SK-N-SH treated with all-trans-retinoic acid at 6 μM for 48 hours (cell line): ENCODE measurements at regions not wholly inside any gene's neighbourhood (a gene's known extent, or its start where the extent isn't known, plus 50 kb on each side); places are given as distances from the start of the nearest gene placed in this dataset.

ENCODE experiments used
- ARNTL ChIP-seq: fragments of 450-650 bp; formaldehyde crosslinking; IDR thresholded peaks from 2 replicates; pipeline ENCODE4 v1.5.0; 2020; ENCODE audit warnings: low read depth, mild to moderate bottlenecking, moderate library complexity, borderline replicate concordance
- ISL1 ChIP-seq: fragments of 250-450 bp; sonication (Bioruptor Pico); IDR thresholded peaks from 2 replicates; pipeline ENCODE4 v2.1.2; 2022; ENCODE audit warnings: mild to moderate bottlenecking, moderate library complexity
- PPARA ChIP-seq: fragments of 250-450 bp; sonication (Bioruptor Pico); IDR thresholded peaks from 2 replicates; pipeline ENCODE4 v1.5.0; 2020; ENCODE audit warnings: mild to moderate bottlenecking, borderline replicate concordance
- RARB ChIP-seq: fragments of 250-450 bp; sonication (Bioruptor Pico); IDR thresholded peaks from 2 replicates; pipeline ENCODE4 v1.8.0; 2021; ENCODE audit warnings: mild to moderate bottlenecking, moderate library complexity
- ZFP30 ChIP-seq: fragments of 450-650 bp; formaldehyde crosslinking; IDR thresholded peaks from 2 replicates; pipeline ENCODE4 v1.5.0; 2022; ENCODE audit warnings: mild to moderate bottlenecking, moderate library complexity
- TF ChIP-seq, protein P1 (sequence below): fragments of 250-450 bp; sonication (Bioruptor Pico); IDR thresholded peaks from 2 replicates; pipeline ENCODE4 v1.8.0; 2020; ENCODE audit warnings: mild to moderate bottlenecking, moderate library complexity, borderline replicate concordance
- TF ChIP-seq, protein P2 (sequence below): fragments of 250-450 bp; sonication (Bioruptor Pico); IDR thresholded peaks from 2 replicates; pipeline ENCODE4 v1.8.0; 2021; ENCODE audit warnings: low read depth, mild to moderate bottlenecking, moderate library complexity, borderline replicate concordance
- TF ChIP-seq, protein P3 (sequence below): fragments of 250-450 bp; sonication (Bioruptor Pico); IDR thresholded peaks from 2 replicates; pipeline ENCODE4 v1.5.0; 2020; ENCODE audit warnings: mild to moderate bottlenecking, moderate library complexity
- TF ChIP-seq, protein P4 (sequence below): fragments of 250-450 bp; sonication (Bioruptor Pico); IDR thresholded peaks from 2 replicates; pipeline ENCODE4 v1.5.1; 2020; ENCODE audit warnings: low read depth, mild to moderate bottlenecking, moderate library complexity
- TF ChIP-seq, protein P5 (sequence below): fragments of 250-450 bp; sonication (Bioruptor Pico); IDR thresholded peaks from 2 replicates; pipeline ENCODE4 v1.5.1; 2021; ENCODE audit warnings: mild to moderate bottlenecking, moderate library complexity

DNA sequence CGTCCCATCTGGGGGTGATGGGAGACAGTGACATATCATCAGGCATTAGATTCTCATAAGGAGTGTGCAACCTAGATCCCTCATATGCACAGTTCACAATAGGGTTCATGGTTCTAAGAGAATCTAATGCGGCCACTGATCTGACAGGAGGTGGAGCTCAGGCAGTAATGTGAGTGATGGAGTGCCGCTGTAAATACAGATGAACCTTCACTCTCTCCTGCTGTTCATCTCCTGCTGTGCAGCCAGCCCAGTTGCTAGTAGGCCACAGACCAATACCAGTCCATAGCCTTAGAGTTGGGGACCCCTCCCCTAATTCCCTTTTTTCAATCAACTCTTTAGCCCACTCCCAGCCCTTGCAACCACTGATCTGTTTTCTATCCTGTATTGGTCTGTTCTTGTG is 581.1 kb upstream of the AUTS2 start:
- TF ChIP-seq RARB (CRISPR knock-in tag): no peak
- TF ChIP-seq, protein P1, sequence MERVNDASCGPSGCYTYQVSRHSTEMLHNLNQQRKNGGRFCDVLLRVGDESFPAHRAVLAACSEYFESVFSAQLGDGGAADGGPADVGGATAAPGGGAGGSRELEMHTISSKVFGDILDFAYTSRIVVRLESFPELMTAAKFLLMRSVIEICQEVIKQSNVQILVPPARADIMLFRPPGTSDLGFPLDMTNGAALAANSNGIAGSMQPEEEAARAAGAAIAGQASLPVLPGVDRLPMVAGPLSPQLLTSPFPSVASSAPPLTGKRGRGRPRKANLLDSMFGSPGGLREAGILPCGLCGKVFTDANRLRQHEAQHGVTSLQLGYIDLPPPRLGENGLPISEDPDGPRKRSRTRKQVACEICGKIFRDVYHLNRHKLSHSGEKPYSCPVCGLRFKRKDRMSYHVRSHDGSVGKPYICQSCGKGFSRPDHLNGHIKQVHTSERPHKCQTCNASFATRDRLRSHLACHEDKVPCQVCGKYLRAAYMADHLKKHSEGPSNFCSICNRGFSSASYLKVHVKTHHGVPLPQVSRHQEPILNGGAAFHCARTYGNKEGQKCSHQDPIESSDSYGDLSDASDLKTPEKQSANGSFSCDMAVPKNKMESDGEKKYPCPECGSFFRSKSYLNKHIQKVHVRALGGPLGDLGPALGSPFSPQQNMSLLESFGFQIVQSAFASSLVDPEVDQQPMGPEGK: no peak
- no peak for TF ChIP-seq ARNTL (CRISPR knock-in tag)
- TF ChIP-seq, protein P2, sequence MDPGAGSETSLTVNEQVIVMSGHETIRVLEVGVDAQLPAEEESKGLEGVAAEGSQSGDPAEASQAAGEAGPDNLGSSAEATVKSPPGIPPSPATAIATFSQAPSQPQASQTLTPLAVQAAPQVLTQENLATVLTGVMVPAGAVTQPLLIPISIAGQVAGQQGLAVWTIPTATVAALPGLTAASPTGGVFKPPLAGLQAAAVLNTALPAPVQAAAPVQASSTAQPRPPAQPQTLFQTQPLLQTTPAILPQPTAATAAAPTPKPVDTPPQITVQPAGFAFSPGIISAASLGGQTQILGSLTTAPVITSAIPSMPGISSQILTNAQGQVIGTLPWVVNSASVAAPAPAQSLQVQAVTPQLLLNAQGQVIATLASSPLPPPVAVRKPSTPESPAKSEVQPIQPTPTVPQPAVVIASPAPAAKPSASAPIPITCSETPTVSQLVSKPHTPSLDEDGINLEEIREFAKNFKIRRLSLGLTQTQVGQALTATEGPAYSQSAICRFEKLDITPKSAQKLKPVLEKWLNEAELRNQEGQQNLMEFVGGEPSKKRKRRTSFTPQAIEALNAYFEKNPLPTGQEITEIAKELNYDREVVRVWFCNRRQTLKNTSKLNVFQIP: no peak
- TF ChIP-seq, protein P3, sequence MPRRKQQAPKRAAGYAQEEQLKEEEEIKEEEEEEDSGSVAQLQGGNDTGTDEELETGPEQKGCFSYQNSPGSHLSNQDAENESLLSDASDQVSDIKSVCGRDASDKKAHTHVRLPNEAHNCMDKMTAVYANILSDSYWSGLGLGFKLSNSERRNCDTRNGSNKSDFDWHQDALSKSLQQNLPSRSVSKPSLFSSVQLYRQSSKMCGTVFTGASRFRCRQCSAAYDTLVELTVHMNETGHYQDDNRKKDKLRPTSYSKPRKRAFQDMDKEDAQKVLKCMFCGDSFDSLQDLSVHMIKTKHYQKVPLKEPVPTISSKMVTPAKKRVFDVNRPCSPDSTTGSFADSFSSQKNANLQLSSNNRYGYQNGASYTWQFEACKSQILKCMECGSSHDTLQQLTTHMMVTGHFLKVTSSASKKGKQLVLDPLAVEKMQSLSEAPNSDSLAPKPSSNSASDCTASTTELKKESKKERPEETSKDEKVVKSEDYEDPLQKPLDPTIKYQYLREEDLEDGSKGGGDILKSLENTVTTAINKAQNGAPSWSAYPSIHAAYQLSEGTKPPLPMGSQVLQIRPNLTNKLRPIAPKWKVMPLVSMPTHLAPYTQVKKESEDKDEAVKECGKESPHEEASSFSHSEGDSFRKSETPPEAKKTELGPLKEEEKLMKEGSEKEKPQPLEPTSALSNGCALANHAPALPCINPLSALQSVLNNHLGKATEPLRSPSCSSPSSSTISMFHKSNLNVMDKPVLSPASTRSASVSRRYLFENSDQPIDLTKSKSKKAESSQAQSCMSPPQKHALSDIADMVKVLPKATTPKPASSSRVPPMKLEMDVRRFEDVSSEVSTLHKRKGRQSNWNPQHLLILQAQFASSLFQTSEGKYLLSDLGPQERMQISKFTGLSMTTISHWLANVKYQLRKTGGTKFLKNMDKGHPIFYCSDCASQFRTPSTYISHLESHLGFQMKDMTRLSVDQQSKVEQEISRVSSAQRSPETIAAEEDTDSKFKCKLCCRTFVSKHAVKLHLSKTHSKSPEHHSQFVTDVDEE: no peak
- TF ChIP-seq, protein P4, sequence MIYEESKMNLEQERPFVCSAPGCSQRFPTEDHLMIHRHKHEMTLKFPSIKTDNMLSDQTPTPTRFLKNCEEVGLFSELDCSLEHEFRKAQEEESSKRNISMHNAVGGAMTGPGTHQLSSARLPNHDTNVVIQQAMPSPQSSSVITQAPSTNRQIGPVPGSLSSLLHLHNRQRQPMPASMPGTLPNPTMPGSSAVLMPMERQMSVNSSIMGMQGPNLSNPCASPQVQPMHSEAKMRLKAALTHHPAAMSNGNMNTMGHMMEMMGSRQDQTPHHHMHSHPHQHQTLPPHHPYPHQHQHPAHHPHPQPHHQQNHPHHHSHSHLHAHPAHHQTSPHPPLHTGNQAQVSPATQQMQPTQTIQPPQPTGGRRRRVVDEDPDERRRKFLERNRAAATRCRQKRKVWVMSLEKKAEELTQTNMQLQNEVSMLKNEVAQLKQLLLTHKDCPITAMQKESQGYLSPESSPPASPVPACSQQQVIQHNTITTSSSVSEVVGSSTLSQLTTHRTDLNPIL: no peak
- TF ChIP-seq, protein P5, sequence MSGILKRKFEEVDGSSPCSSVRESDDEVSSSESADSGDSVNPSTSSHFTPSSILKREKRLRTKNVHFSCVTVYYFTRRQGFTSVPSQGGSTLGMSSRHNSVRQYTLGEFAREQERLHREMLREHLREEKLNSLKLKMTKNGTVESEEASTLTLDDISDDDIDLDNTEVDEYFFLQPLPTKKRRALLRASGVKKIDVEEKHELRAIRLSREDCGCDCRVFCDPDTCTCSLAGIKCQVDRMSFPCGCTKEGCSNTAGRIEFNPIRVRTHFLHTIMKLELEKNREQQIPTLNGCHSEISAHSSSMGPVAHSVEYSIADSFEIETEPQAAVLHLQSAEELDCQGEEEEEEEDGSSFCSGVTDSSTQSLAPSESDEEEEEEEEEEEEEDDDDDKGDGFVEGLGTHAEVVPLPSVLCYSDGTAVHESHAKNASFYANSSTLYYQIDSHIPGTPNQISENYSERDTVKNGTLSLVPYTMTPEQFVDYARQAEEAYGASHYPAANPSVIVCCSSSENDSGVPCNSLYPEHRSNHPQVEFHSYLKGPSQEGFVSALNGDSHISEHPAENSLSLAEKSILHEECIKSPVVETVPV (CRISPR knock-in tag): no peak
- TF ChIP-seq ZFP30 (CRISPR knock-in tag): no peak
- no peak for TF ChIP-seq ISL1 (CRISPR knock-in tag)
- TF ChIP-seq PPARA (CRISPR knock-in tag): no peak
